WTC11 (cell line): ENCODE measurements at regions not wholly inside any gene's neighbourhood (a gene's known extent, or its start where the extent isn't known, plus 50 kb on each side); places are given as distances from the start of the nearest gene placed in this dataset.

Experiments used
- ELF4 ChIP-seq: sonication (generic); formaldehyde crosslinking; IDR thresholded peaks from 2 replicates; pipeline ENCODE4 v1.8.1; 2022; ENCODE audit warnings: low read depth, mild to moderate bottlenecking, moderate library complexity, missing genetic modification reagents
- FOXJ3 ChIP-seq: sonication (generic); formaldehyde crosslinking; IDR thresholded peaks from 2 replicates; pipeline ENCODE4 v1.9.0; 2021; ENCODE audit warnings: missing genetic modification reagents, mild to moderate bottlenecking, borderline replicate concordance
- FOXP1 ChIP-seq: sonication (generic); formaldehyde crosslinking; IDR thresholded peaks from 2 replicates; pipeline ENCODE4 v1.8.0; 2022; ENCODE audit warnings: missing genetic modification reagents, mild to moderate bottlenecking, moderate library complexity, borderline replicate concordance
- KAT7 ChIP-seq: sonication (generic); formaldehyde crosslinking; IDR thresholded peaks from 2 replicates; pipeline ENCODE4 v1.8.1; 2023; ENCODE audit warnings: missing genetic modification reagents, mild to moderate bottlenecking, borderline replicate concordance
- MXD4 ChIP-seq: fragments of 250-450 bp; sonication (Bioruptor Pico); IDR thresholded peaks from 2 replicates; pipeline ENCODE4 v1.8.0; 2021; ENCODE audit warnings: mild to moderate bottlenecking, moderate library complexity, borderline replicate concordance
- ZNF317 ChIP-seq: sonication (generic); formaldehyde crosslinking; IDR thresholded peaks from 2 replicates; pipeline ENCODE4 v1.8.1; 2023; ENCODE audit warnings: low read depth, mild to moderate bottlenecking, moderate library complexity, missing genetic modification reagents, borderline replicate concordance
- TF ChIP-seq, protein P1 (sequence below): fragments of 200-600 bp; IDR thresholded peaks from 2 replicates; pipeline ENCODE4 v1.8.0; 2022; ENCODE audit warnings: antibody characterized with exemption
- TF ChIP-seq, protein P2 (sequence below): fragments of 250-450 bp; sonication (Bioruptor Pico); conservative IDR thresholded peaks from 2 replicates; pipeline ENCODE4 v1.9.0; 2021; ENCODE audit warnings: mild to moderate bottlenecking
- TF ChIP-seq, protein P3 (sequence below): sonication (generic); formaldehyde crosslinking; IDR thresholded peaks from 2 replicates; pipeline ENCODE4 v1.8.1; 2023; ENCODE audit warnings: mild to moderate bottlenecking, missing genetic modification reagents, borderline replicate concordance
- TF ChIP-seq, protein P4 (sequence below): fragments of 250-450 bp; sonication (Bioruptor Pico); IDR thresholded peaks from 2 replicates; pipeline ENCODE4 v1.9.0; 2021; ENCODE audit warnings: mild to moderate bottlenecking
- TF ChIP-seq, protein P5 (sequence below): sonication (generic); formaldehyde crosslinking; IDR thresholded peaks from 2 replicates; pipeline ENCODE4 v1.8.0; 2022; ENCODE audit warnings: mild to moderate bottlenecking, missing genetic modification reagents

DNA sequence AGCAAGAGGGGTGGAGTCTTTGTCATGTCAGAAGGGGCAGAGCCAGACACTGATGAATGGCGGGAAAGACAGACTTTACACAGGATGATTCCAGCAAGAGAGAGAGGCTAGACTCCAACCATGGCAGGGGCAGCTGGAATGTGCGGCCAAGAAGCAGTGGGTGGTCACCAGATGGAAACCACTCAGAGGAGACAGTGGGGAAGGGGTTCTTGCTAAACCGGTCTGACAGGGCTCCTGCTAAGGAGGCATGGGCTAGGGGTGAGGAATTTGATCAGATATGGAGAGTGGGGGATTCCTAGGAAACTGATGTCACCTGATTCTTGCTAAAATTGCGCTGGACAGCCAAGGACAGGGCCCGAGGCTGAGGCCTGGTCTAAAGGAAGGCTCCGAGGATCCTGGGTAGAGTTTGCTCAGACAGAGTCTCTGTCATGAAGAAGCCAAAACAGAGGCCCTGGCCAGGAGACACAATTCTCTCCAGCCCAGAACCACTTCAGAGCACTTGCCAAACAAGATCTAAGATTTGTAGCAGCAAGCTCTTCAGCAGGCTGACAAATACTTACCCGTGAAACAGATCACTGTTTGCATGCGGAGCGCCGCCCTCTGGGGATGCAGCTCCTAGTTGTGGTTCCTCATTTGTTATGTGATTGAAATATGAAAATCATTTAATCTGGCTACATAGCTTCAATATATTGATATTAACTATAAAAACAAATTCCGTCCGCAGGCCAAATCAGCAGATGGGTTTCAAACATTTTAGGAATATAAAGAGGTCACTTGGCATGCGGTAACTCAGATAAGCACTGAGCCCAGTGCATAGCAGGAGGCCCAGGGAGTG is 377.0 kb downstream of the TCERG1L start:
- TF ChIP-seq, protein P1, sequence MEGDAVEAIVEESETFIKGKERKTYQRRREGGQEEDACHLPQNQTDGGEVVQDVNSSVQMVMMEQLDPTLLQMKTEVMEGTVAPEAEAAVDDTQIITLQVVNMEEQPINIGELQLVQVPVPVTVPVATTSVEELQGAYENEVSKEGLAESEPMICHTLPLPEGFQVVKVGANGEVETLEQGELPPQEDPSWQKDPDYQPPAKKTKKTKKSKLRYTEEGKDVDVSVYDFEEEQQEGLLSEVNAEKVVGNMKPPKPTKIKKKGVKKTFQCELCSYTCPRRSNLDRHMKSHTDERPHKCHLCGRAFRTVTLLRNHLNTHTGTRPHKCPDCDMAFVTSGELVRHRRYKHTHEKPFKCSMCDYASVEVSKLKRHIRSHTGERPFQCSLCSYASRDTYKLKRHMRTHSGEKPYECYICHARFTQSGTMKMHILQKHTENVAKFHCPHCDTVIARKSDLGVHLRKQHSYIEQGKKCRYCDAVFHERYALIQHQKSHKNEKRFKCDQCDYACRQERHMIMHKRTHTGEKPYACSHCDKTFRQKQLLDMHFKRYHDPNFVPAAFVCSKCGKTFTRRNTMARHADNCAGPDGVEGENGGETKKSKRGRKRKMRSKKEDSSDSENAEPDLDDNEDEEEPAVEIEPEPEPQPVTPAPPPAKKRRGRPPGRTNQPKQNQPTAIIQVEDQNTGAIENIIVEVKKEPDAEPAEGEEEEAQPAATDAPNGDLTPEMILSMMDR: no peak
- TF ChIP-seq KAT7 (no peak), ELF4 (no peak), FOXJ3 (CRISPR knock-in tag) (no peak), MXD4 (no peak), FOXP1 (CRISPR knock-in tag) (no peak), ZNF317 (no peak)
- TF ChIP-seq, protein P2, sequence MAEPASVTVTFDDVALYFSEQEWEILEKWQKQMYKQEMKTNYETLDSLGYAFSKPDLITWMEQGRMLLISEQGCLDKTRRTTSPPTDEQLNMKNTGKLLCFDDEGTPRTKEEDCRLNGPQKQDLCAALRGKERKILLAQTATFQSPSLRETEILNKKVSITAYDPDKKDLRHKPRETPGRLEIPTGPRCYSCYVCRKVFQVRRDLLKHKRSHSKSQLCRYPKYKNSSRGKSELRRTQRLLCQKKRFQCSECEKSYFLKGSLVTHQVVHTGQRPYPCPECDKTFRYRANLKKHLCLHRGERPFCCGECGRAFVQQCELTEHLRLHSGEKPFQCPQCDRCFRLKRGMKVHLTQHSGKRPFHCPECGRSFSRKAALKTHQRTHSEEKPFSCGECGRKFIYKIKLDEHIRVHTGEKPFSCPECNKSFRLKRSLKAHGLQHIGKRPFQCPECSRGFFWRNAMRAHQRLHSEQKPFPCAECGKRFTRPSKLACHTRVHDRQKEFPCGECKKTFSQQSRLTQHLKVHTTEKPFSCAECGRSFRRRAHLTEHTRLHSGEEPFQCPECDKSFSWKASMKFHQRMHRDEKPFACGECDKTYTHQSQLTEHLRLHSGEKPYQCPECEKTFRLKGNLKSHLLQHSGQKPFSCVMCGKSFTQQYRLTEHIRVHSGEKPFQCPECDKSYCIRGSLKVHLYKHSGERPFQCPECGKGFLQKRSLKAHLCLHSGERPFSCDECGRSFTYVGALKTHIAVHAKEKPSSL: no peak
- TF ChIP-seq, protein P3, sequence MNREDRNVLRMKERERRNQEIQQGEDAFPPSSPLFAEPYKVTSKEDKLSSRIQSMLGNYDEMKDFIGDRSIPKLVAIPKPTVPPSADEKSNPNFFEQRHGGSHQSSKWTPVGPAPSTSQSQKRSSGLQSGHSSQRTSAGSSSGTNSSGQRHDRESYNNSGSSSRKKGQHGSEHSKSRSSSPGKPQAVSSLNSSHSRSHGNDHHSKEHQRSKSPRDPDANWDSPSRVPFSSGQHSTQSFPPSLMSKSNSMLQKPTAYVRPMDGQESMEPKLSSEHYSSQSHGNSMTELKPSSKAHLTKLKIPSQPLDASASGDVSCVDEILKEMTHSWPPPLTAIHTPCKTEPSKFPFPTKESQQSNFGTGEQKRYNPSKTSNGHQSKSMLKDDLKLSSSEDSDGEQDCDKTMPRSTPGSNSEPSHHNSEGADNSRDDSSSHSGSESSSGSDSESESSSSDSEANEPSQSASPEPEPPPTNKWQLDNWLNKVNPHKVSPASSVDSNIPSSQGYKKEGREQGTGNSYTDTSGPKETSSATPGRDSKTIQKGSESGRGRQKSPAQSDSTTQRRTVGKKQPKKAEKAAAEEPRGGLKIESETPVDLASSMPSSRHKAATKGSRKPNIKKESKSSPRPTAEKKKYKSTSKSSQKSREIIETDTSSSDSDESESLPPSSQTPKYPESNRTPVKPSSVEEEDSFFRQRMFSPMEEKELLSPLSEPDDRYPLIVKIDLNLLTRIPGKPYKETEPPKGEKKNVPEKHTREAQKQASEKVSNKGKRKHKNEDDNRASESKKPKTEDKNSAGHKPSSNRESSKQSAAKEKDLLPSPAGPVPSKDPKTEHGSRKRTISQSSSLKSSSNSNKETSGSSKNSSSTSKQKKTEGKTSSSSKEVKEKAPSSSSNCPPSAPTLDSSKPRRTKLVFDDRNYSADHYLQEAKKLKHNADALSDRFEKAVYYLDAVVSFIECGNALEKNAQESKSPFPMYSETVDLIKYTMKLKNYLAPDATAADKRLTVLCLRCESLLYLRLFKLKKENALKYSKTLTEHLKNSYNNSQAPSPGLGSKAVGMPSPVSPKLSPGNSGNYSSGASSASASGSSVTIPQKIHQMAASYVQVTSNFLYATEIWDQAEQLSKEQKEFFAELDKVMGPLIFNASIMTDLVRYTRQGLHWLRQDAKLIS (CRISPR knock-in tag): no peak
- TF ChIP-seq, protein P4, sequence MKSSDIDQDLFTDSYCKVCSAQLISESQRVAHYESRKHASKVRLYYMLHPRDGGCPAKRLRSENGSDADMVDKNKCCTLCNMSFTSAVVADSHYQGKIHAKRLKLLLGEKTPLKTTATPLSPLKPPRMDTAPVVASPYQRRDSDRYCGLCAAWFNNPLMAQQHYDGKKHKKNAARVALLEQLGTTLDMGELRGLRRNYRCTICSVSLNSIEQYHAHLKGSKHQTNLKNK: no peak
- TF ChIP-seq, protein P5, sequence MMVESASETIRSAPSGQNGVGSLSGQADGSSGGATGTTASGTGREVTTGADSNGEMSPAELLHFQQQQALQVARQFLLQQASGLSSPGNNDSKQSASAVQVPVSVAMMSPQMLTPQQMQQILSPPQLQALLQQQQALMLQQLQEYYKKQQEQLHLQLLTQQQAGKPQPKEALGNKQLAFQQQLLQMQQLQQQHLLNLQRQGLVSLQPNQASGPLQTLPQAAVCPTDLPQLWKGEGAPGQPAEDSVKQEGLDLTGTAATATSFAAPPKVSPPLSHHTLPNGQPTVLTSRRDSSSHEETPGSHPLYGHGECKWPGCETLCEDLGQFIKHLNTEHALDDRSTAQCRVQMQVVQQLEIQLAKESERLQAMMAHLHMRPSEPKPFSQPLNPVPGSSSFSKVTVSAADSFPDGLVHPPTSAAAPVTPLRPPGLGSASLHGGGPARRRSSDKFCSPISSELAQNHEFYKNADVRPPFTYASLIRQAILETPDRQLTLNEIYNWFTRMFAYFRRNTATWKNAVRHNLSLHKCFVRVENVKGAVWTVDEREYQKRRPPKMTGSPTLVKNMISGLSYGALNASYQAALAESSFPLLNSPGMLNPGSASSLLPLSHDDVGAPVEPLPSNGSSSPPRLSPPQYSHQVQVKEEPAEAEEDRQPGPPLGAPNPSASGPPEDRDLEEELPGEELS (CRISPR knock-in tag): no peak
